ENCODE measurements at regions not wholly inside any gene's neighbourhood (a gene's known extent, or its start where the extent isn't known, plus 50 kb on each side); places are given as distances from the start of the nearest gene placed in this dataset.

DNA sequence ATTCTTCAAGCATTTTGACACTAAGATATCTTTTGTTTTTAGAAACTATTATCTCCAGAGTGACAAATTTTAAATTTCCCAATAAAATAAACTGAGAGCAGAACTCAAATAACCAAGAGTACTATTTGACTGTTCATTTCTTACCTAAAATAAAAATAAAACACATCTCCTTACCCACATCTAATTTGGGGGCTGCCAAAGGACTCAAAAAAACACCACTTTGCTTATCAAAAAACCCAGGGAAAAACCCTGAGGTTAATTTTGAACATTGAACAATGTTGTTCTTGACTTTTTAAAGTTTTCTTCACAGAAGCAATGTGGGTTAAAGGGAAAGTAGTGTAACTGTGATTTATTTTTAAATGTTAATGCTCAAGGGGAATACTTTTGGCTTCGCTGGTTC lies 243.0 kb upstream of the HHIP start:
- TF ChIP-seq, protein P1, sequence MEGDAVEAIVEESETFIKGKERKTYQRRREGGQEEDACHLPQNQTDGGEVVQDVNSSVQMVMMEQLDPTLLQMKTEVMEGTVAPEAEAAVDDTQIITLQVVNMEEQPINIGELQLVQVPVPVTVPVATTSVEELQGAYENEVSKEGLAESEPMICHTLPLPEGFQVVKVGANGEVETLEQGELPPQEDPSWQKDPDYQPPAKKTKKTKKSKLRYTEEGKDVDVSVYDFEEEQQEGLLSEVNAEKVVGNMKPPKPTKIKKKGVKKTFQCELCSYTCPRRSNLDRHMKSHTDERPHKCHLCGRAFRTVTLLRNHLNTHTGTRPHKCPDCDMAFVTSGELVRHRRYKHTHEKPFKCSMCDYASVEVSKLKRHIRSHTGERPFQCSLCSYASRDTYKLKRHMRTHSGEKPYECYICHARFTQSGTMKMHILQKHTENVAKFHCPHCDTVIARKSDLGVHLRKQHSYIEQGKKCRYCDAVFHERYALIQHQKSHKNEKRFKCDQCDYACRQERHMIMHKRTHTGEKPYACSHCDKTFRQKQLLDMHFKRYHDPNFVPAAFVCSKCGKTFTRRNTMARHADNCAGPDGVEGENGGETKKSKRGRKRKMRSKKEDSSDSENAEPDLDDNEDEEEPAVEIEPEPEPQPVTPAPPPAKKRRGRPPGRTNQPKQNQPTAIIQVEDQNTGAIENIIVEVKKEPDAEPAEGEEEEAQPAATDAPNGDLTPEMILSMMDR (IDR thresholded peaks at IDR 0.05; ENCODE audit: extremely low read depth in 1 of 2, insufficient read depth in 1 of 2, low read depth in 1 of 2, low read length in 2 of 2) = no peak
- TF ChIP-seq JUN (IDR thresholded peaks at IDR 0.05; ENCODE audit: borderline replicate concordance, insufficient read depth, insufficient read length, low read depth) = no peak

Measured in endothelial cell of umbilical vein (primary cell).